ENCODE measurements at regions not wholly inside any gene's neighbourhood (a gene's known extent, or its start where the extent isn't known, plus 50 kb on each side); places are given as distances from the start of the nearest gene placed in this dataset.

DNA sequence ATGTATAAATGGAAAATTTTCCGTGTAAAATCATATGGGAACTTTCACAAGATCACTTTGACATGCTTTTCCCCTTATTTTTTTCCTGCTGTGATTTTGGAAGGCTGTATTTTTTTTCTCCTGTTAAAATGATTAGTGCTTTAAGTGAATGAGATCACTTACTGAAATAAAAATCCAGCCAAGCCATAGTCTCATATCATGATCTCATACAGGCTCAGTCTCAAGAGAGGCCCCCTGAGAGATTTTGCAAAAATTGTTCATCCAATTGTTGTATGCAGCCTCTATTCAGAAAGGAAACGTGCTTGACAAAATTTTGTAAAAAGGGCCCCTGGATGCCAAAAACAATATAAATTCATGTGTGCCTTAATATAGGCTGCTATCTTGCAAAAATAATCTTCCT lies 528.2 kb downstream of the HDGFL1 start:
- no peaks in the 10 kb centered on the region for H3K27me3 ChIP-seq (ENCODE audit: control insufficient read depth, insufficient read depth, low read length)
- TF ChIP-seq, protein P1, sequence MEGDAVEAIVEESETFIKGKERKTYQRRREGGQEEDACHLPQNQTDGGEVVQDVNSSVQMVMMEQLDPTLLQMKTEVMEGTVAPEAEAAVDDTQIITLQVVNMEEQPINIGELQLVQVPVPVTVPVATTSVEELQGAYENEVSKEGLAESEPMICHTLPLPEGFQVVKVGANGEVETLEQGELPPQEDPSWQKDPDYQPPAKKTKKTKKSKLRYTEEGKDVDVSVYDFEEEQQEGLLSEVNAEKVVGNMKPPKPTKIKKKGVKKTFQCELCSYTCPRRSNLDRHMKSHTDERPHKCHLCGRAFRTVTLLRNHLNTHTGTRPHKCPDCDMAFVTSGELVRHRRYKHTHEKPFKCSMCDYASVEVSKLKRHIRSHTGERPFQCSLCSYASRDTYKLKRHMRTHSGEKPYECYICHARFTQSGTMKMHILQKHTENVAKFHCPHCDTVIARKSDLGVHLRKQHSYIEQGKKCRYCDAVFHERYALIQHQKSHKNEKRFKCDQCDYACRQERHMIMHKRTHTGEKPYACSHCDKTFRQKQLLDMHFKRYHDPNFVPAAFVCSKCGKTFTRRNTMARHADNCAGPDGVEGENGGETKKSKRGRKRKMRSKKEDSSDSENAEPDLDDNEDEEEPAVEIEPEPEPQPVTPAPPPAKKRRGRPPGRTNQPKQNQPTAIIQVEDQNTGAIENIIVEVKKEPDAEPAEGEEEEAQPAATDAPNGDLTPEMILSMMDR (IDR thresholded peaks at IDR 0.05; ENCODE audit: insufficient read depth, low read length, severe bottlenecking), result no peak
- DNase-seq (ENCODE audit: low read depth) (no peak), FAIRE-seq (no peak)
- no peak overlapping the region for H3K4me3 ChIP-seq (ENCODE audit: low read depth, low read length)
- H3K36me3 ChIP-seq (ENCODE audit: control insufficient read depth, insufficient read depth, low read length), result no peaks in the 10 kb centered on the region

DNA sequence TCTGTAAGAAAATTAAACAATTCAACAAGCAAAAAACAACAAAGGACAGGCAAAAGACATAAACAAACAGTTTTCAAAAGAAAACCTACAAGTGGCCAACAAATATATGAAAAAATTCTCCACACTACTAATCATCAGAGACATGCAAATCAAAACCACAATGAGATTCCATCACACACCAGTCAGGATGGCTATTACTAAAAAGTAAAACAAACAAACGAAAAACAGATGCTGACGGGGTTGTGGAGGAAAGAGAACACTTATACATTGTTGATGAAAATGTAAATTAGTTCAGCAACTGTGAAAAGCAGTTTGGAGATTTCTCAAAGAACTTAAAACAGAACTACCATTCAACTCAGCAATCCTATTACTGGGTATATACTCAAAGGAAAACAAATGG lies 537.6 kb downstream of the HDGFL1 start:
- DNase-seq (ENCODE audit: low read depth) (peak; percentile 41), FAIRE-seq (no peak)
- Histone ChIP-seq H3K4me3 (ENCODE audit: low read depth, low read length) (no peak overlapping the region), H3K27me3 (ENCODE audit: control insufficient read depth, insufficient read depth, low read length) (no peaks in the 10 kb centered on the region), H3K36me3 (ENCODE audit: control insufficient read depth, insufficient read depth, low read length) (no peaks in the 10 kb centered on the region)
- TF ChIP-seq, protein P1 (IDR thresholded peaks at IDR 0.05; ENCODE audit: insufficient read depth, low read length, severe bottlenecking), result no peak

DNA sequence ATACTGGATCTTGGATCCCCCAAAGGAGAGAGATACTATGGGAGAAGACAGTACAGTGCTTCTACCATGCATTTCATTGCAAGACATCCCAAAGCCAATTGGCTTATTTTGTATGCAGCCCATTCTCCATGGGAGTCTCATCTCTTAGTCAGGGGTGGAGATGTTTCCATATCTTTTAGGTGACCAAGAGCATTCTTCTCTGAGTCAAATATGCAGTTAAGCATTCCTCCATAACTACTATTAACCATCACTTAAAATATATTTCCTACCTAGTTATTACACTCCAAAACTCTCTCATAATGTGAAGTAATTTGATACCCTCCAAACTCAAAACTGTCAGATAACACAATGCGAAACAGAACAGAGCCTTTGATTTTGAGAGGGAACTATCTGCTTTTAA lies 542.6 kb downstream of the HDGFL1 start:
- no peaks in the 10 kb centered on the region for H3K36me3 ChIP-seq (ENCODE audit: control insufficient read depth, insufficient read depth, low read length)
- FAIRE-seq (no peak), DNase-seq (ENCODE audit: low read depth) (no peak)
- H3K4me3 ChIP-seq (ENCODE audit: low read depth, low read length), result no peak overlapping the region
- TF ChIP-seq, protein P1 (IDR thresholded peaks at IDR 0.05; ENCODE audit: insufficient read depth, low read length, severe bottlenecking), result no peak
- no peaks in the 10 kb centered on the region for H3K27me3 ChIP-seq (ENCODE audit: control insufficient read depth, insufficient read depth, low read length)

DNA sequence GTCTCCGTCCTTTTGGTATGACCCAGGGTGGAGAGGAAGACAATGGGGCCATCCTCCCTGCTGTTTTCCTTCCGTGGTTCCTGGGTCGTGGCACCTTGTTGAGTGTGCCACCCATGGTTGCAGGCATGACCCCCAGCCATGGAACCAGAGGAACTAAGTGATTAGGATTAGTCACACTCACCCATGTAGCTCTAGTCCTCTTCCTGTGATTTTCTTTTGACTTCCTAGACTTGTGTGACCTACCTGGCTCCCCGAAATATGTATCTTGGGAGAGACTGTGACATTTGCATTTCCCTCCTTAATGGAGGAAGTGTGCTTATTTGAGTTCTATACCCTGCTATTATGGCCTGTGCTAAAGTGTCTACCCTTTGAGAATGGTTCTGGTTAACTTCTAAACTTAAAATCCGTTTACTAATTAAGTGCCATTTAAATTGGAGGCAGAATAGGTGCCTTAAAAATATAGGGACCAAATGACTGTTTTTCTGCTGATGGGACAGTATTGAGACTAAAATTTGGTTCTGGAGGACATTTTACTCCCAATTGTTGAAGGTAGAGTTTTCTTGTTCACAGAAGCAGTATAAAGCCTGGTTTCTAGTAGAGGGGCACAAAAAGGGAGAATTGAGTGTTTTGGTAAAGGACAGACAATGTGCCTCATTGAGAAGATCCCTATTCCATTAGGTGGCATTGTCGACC lies 545.6 kb downstream of the HDGFL1 start:
- no peaks in the 10 kb centered on the region for H3K27me3 ChIP-seq (ENCODE audit: control insufficient read depth, insufficient read depth, low read length)
- H3K36me3 ChIP-seq (ENCODE audit: control insufficient read depth, insufficient read depth, low read length), result no peaks in the 10 kb centered on the region
- FAIRE-seq (no peak), DNase-seq (ENCODE audit: low read depth) (no peak)
- no peak overlapping the region for H3K4me3 ChIP-seq (ENCODE audit: low read depth, low read length)
- TF ChIP-seq, protein P1 (IDR thresholded peaks at IDR 0.05; ENCODE audit: insufficient read depth, low read length, severe bottlenecking), result no peak

DNA sequence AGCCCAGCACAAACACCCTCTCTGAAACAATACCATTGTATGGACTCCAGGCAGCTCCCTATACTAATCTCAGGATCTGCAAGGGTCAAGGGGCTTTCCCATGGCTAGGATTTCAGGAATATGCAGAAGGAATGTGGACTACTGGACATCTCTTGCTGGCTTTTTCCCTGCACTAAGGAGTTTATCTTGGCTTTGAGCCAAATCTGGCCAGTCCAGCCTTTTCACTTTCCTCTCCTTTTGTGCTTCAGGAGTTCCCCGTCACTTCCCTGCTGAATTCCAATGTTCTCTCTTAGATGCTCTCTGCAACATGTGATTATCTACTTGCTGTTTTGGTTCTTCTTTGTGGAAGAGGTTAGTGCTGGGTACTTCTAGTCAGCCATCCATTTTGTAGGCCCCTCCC lies 568.2 kb downstream of the HDGFL1 start:
- TF ChIP-seq, protein P1 (IDR thresholded peaks at IDR 0.05; ENCODE audit: insufficient read depth, low read length, severe bottlenecking), result no peak
- FAIRE-seq (no peak), DNase-seq (ENCODE audit: low read depth) (no peak)
- Histone ChIP-seq H3K27me3 (ENCODE audit: control insufficient read depth, insufficient read depth, low read length) (no peaks in the 10 kb centered on the region), H3K4me3 (ENCODE audit: low read depth, low read length) (no peak overlapping the region), H3K36me3 (ENCODE audit: control insufficient read depth, insufficient read depth, low read length) (no peaks in the 10 kb centered on the region)

DNA sequence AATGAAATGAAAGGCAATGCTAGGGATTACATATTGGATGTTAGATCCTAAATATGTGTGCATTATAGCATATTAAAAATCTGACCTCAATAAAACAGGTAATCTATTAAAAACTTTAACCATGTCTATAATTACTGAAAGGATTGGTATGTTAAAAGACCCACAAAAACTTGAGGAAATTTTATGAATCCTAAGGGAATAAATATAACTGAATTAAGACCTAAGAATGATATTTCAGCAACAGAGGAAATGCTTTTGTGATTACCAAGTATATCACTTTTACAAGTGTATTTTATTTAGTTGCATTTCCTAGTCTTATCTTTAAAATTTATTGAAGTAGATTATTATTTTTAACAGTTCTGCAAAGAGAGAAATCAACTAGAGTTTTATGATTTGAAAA lies 571.5 kb downstream of the HDGFL1 start:
- no peak for FAIRE-seq

More for the DNA sequence above, 571.5 kb downstream of the HDGFL1 start:
- TF ChIP-seq, protein P1 (IDR thresholded peaks at IDR 0.05; ENCODE audit: insufficient read depth, low read length, severe bottlenecking), result no peak
- DNase-seq (ENCODE audit: low read depth), result no peak
- Histone ChIP-seq H3K4me3 (ENCODE audit: low read depth, low read length) (no peak overlapping the region), H3K27me3 (ENCODE audit: control insufficient read depth, insufficient read depth, low read length) (no peaks in the 10 kb centered on the region), H3K36me3 (ENCODE audit: control insufficient read depth, insufficient read depth, low read length) (no peaks in the 10 kb centered on the region)

Measured in bronchial epithelial cell (primary cell).